ENCODE measurements at regions not wholly inside any gene's neighbourhood (a gene's known extent, or its start where the extent isn't known, plus 50 kb on each side); places are given as distances from the start of the nearest gene placed in this dataset.

- TF ChIP-seq FOXM1 (IDR thresholded peaks at IDR 0.05; ENCODE audit: borderline replicate concordance, low read depth), result no peak
- TF ChIP-seq, protein P1, sequence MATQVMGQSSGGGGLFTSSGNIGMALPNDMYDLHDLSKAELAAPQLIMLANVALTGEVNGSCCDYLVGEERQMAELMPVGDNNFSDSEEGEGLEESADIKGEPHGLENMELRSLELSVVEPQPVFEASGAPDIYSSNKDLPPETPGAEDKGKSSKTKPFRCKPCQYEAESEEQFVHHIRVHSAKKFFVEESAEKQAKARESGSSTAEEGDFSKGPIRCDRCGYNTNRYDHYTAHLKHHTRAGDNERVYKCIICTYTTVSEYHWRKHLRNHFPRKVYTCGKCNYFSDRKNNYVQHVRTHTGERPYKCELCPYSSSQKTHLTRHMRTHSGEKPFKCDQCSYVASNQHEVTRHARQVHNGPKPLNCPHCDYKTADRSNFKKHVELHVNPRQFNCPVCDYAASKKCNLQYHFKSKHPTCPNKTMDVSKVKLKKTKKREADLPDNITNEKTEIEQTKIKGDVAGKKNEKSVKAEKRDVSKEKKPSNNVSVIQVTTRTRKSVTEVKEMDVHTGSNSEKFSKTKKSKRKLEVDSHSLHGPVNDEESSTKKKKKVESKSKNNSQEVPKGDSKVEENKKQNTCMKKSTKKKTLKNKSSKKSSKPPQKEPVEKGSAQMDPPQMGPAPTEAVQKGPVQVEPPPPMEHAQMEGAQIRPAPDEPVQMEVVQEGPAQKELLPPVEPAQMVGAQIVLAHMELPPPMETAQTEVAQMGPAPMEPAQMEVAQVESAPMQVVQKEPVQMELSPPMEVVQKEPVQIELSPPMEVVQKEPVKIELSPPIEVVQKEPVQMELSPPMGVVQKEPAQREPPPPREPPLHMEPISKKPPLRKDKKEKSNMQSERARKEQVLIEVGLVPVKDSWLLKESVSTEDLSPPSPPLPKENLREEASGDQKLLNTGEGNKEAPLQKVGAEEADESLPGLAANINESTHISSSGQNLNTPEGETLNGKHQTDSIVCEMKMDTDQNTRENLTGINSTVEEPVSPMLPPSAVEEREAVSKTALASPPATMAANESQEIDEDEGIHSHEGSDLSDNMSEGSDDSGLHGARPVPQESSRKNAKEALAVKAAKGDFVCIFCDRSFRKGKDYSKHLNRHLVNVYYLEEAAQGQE (IDR thresholded peaks at IDR 0.05; ENCODE audit: low read depth), result no peak
Observed at GRCh38 chr16:54576785-54577184, 290.2 kb upstream of the IRX3 start.

GRCh38 chr16:54568906-54569807, 282.6 kb upstream of the IRX3 start:
- TF ChIP-seq TAF1 (IDR thresholded peaks at IDR 0.05; ENCODE audit: low read depth), result no peak
- TF ChIP-seq EP300 (IDR thresholded peaks at IDR 0.05; ENCODE audit: borderline replicate concordance), result no peak
- no peak for TF ChIP-seq USF1 (IDR thresholded peaks at IDR 0.05)
- TF ChIP-seq EGR1 (IDR thresholded peaks at IDR 0.05), result no peak
- no peak for TF ChIP-seq FOXM1 (IDR thresholded peaks at IDR 0.05; ENCODE audit: borderline replicate concordance, low read depth)
- no peak for TF ChIP-seq YY1 (IDR thresholded peaks at IDR 0.05; ENCODE audit: low read depth)
- TF ChIP-seq NFIC (IDR thresholded peaks at IDR 0.05), result no peak
- no peak for TF ChIP-seq MAX (IDR thresholded peaks at IDR 0.05)
- TF ChIP-seq ZBTB7A (IDR thresholded peaks at IDR 0.05; ENCODE audit: low read depth), result no peak
- TF ChIP-seq, protein P1 (IDR thresholded peaks at IDR 0.05; ENCODE audit: low read depth), result no peak
- no peak for TF ChIP-seq TEAD4 (IDR thresholded peaks at IDR 0.05)
- no peak for TF ChIP-seq CEBPB (IDR thresholded peaks at IDR 0.05)
- TF ChIP-seq TCF12 (IDR thresholded peaks at IDR 0.05; ENCODE audit: low read depth), result no peak
- no peak for TF ChIP-seq CREB1 (IDR thresholded peaks at IDR 0.05; ENCODE audit: low read depth)
- no peak for TF ChIP-seq RAD21 (IDR thresholded peaks at IDR 0.05; ENCODE audit: low read depth)

DNA sequence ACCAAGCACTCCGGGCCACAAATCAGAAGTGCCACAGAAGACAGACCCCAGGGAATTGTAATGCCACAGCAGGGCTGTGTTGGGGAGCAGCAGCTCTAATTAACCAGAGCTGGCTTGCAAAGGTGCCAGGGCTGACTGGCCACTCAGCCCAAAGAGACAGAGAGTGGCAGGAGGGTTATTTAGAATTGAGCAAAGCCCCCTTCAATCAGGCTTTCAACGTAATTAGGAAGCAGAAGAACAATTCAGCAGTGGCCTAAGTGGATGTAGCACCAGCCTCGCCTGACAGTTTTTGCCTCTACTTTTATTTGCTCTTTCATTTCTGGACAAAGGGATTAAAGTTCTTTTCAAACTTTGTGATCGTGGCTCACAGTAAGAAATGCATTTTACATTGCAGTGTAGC, 278.3 kb upstream of the IRX3 start:
- no peak for TF ChIP-seq USF1 (IDR thresholded peaks at IDR 0.05)
- no peak for TF ChIP-seq MAX (IDR thresholded peaks at IDR 0.05)
- TF ChIP-seq TCF12 (IDR thresholded peaks at IDR 0.05; ENCODE audit: low read depth), result no peak
- no peak for TF ChIP-seq NFIC (IDR thresholded peaks at IDR 0.05)
- TF ChIP-seq EGR1 (IDR thresholded peaks at IDR 0.05), result no peak
- TF ChIP-seq TEAD4 (IDR thresholded peaks at IDR 0.05), result no peak
- no peak for TF ChIP-seq YY1 (IDR thresholded peaks at IDR 0.05; ENCODE audit: low read depth)
- TF ChIP-seq EP300 (IDR thresholded peaks at IDR 0.05; ENCODE audit: borderline replicate concordance), result no peak
- TF ChIP-seq RAD21 (IDR thresholded peaks at IDR 0.05; ENCODE audit: low read depth), result no peak
- TF ChIP-seq FOXM1 (IDR thresholded peaks at IDR 0.05; ENCODE audit: borderline replicate concordance, low read depth), result no peak
- no peak for TF ChIP-seq CEBPB (IDR thresholded peaks at IDR 0.05)
- TF ChIP-seq, protein P1 (IDR thresholded peaks at IDR 0.05; ENCODE audit: low read depth), result no peak
- no peak for TF ChIP-seq ZBTB7A (IDR thresholded peaks at IDR 0.05; ENCODE audit: low read depth)
- no peak for TF ChIP-seq CREB1 (IDR thresholded peaks at IDR 0.05; ENCODE audit: low read depth)
- no peak for TF ChIP-seq TAF1 (IDR thresholded peaks at IDR 0.05; ENCODE audit: low read depth)

DNA sequence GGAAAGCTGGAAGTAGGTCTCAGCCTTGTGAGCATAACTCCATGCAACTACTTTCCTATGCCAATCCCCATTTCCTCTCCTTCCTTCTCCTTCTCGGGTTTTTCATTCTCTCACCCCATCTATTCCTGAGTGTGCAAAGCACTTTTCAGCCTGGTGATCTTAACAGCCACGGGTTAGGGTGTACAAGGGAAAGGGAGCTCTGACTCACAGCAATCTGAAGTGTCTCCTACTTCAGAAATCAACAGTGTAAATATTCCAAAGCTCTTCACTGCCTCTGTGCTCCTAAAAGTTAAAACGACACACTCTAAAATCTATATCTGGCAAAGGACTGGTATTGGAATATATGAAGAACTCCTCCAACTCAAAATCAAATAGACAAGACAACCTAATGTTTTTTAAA, 268.0 kb upstream of the IRX3 start:
- TF ChIP-seq CEBPB (IDR thresholded peaks at IDR 0.05) (no peak), EGR1 (IDR thresholded peaks at IDR 0.05) (no peak), RAD21 (IDR thresholded peaks at IDR 0.05; ENCODE audit: low read depth) (no peak), TEAD4 (IDR thresholded peaks at IDR 0.05) (no peak), MAX (IDR thresholded peaks at IDR 0.05) (no peak), TAF1 (IDR thresholded peaks at IDR 0.05; ENCODE audit: low read depth) (no peak), NFIC (IDR thresholded peaks at IDR 0.05) (no peak), ZBTB7A (IDR thresholded peaks at IDR 0.05; ENCODE audit: low read depth) (no peak), EP300 (IDR thresholded peaks at IDR 0.05; ENCODE audit: borderline replicate concordance) (no peak), FOXM1 (IDR thresholded peaks at IDR 0.05; ENCODE audit: borderline replicate concordance, low read depth) (no peak), YY1 (IDR thresholded peaks at IDR 0.05; ENCODE audit: low read depth) (no peak), TCF12 (IDR thresholded peaks at IDR 0.05; ENCODE audit: low read depth) (no peak), CREB1 (IDR thresholded peaks at IDR 0.05; ENCODE audit: low read depth) (no peak), USF1 (IDR thresholded peaks at IDR 0.05) (no peak)
- TF ChIP-seq, protein P1 (IDR thresholded peaks at IDR 0.05; ENCODE audit: low read depth), result no peak
